GM12873 (cell line): ENCODE measurements at regions not wholly inside any gene's neighbourhood (a gene's known extent, or its start where the extent isn't known, plus 50 kb on each side); places are given as distances from the start of the nearest gene placed in this dataset.

ENCODE experiments used
- CTCF ChIP-seq: IDR thresholded peaks from 2 replicates; pipeline ENCODE4 v1.5.1; 2012; ENCODE audit warnings: low read depth, mild to moderate bottlenecking, moderate library complexity, low read length, control low read depth; ENCODE audit not compliant: insufficient read depth; ENCODE audit errors: missing control alignments

DNA sequence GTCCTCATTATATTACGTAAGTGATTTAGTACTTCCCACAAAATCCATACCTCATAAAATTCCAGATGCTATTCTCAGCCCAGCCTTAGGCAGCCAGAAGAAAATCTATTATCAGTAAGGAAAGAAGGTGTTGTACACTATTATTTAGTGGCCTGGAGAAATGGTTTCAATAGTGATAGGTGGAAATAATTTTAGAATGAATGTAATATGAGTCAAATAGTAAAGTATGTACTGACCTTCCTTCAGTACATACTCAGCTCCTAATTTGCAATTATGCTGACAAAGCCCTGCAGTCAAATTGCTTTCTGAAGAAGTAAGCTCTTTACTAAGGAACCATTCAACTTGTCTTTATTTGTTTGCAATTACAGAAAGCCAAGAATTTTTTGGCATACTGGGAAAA, 409.2 kb downstream of the HTR1A start:
- no peak for TF ChIP-seq CTCF

- no peak for TF ChIP-seq CTCF
These were observed 426.2 kb downstream of the HTR1A start for GRCh38 chr5:63535840-63536602.

- TF ChIP-seq CTCF, result no peak
These were observed 438.0 kb downstream of the HTR1A start for GRCh38 chr5:63524281-63524680.

DNA sequence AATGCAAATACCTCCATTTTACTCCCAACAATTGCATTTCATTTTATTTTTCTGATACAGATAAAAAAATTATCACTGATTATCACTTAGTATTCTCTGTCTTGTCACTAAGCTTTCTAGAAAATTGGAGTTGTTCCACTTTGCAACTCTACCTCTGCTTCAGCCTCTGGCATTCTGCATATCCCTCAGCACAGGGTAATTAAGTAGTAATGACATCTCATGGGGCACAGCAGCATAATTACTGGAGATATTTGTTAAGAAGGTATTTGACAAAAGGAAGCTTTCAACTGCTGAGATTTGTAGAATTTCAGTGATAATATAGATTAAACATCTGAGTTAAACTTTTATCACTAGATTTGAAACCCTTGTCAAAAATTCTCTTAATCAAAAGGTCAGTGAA, 446.2 kb downstream of the HTR1A start:
- no peak for TF ChIP-seq CTCF

DNA sequence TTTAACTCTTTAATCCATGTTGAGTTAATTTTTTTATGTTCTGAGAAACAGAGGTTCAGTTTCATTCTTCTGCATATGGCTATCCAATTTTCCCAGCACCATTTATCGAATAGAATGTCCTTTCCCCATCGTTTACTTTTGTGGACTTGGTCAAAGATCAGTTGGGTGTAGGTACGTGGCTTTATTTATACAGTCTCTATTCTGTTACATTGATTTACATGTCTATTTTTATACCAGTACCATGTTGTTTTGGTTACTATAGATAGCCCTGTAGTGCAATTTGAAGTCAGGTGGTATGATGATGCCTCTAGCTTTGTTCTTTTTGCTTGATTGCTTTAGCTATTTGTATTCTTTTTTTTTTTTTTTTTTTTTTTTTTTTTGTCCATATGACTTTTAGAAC, 462.0 kb downstream of the HTR1A start:
- no peak for TF ChIP-seq CTCF

- no peak for TF ChIP-seq CTCF
These were observed 467.0 kb downstream of the HTR1A start for GRCh38 chr5:63495225-63495624.

GRCh38 chr5:63483338-63483737, 478.9 kb downstream of the HTR1A start:
- TF ChIP-seq CTCF, result no peak
